NCI-H524 treated with DMSO at 0.1 percent for 48 hours (cell line): ENCODE measurements at regions not wholly inside any gene's neighbourhood (a gene's known extent, or its start where the extent isn't known, plus 50 kb on each side); places are given as distances from the start of the nearest gene placed in this dataset.

Experiments used
- DNase-seq: peaks from one replicate; lab custom pipeline; 2025; lab: John Stamatoyannopoulos, UW

GRCh38 chr6:131383421-131384411 lies 189.3 kb upstream of the ARG1 start:
- DNase-seq, result peak; percentile 66

- DNase-seq, result peak; percentile 7
Measured at GRCh38 chr6:131387562-131388447, 185.2 kb upstream of the ARG1 start.

- DNase-seq, result no peak
Measured at GRCh38 chr6:131390322-131390721, 182.7 kb upstream of the ARG1 start.

- no peak for DNase-seq
Measured at GRCh38 chr6:131391116-131391515, 181.9 kb upstream of the ARG1 start.

- no peak for DNase-seq
Measured at GRCh38 chr6:131393433-131393832, 179.6 kb upstream of the ARG1 start.

GRCh38 chr6:131394768-131395432 lies 178.1 kb upstream of the ARG1 start:
- no peak for DNase-seq

- DNase-seq, result no peak
Measured at GRCh38 chr6:131398176-131398575, 174.8 kb upstream of the ARG1 start.

- DNase-seq, result no peak
Measured at GRCh38 chr6:131399433-131399832, 173.6 kb upstream of the ARG1 start.

GRCh38 chr6:131400054-131400778 lies 172.8 kb upstream of the ARG1 start:
- no peak for DNase-seq

- DNase-seq, result no peak
Measured at GRCh38 chr6:131400779-131401496, 172.1 kb upstream of the ARG1 start.

GRCh38 chr6:131408811-131409210 lies 164.2 kb upstream of the ARG1 start:
- DNase-seq, result no peak

- DNase-seq, result no peak
Measured at GRCh38 chr6:131410785-131411184, 162.2 kb upstream of the ARG1 start.

- DNase-seq, result no peak
Measured at GRCh38 chr6:131412960-131413830, 159.8 kb upstream of the ARG1 start.

- DNase-seq, result no peak
Measured at GRCh38 chr6:131413831-131414191, 159.2 kb upstream of the ARG1 start.

- no peak for DNase-seq
Measured at GRCh38 chr6:131414956-131415355, 158.1 kb upstream of the ARG1 start.

GRCh38 chr6:131418441-131418840 lies 154.6 kb upstream of the ARG1 start:
- DNase-seq, result no peak

GRCh38 chr6:131419702-131420101 lies 153.3 kb upstream of the ARG1 start:
- peak; percentile 66 for DNase-seq

GRCh38 chr6:131424016-131424415 lies 149.0 kb upstream of the ARG1 start:
- no peak for DNase-seq

GRCh38 chr6:131424475-131424874 lies 148.6 kb upstream of the ARG1 start:
- DNase-seq, result no peak
